HG03280 (cell line): ENCODE measurements at regions not wholly inside any gene's neighbourhood (a gene's known extent, or its start where the extent isn't known, plus 50 kb on each side); places are given as distances from the start of the nearest gene placed in this dataset.
"Not testable (repeated sequence)": the region's sequence is repeated elsewhere in the genome, so short reads cannot be mapped to it uniquely, and the experiment has no call there.

Experiments
- ATAC-seq: cut with Tn5 transposase; IDR thresholded peaks from one replicate; pipeline ENCODE4 v1.9.1; 2021; ENCODE audit warnings: mild to moderate bottlenecking, moderate library complexity; ENCODE audit not compliant: unreplicated experiment

- no peak for ATAC-seq
Observed at GRCh38 chr16:65716737-65717700, 595.2 kb upstream of the CDH11 start.

- no peak for ATAC-seq
Observed at GRCh38 chr16:65713181-65713808, 591.4 kb upstream of the CDH11 start.

GRCh38 chr16:65710107-65710506, 588.2 kb upstream of the CDH11 start:
- no peak for ATAC-seq

GRCh38 chr16:65704866-65705265, 583.0 kb upstream of the CDH11 start:
- no peak for ATAC-seq

- no peak for ATAC-seq
Observed at GRCh38 chr16:65702707-65703402, 581.0 kb upstream of the CDH11 start.

GRCh38 chr16:65700596-65700995, 578.7 kb upstream of the CDH11 start:
- ATAC-seq: no peak

GRCh38 chr16:65698791-65699321, 577.0 kb upstream of the CDH11 start:
- no peak for ATAC-seq

GRCh38 chr16:65697521-65697920, 575.7 kb upstream of the CDH11 start:
- ATAC-seq: no peak

- no peak for ATAC-seq
Observed at GRCh38 chr16:65697065-65697464, 575.2 kb upstream of the CDH11 start.

- not testable (repeated sequence) for ATAC-seq
Observed at GRCh38 chr16:65691846-65692245, 570.0 kb upstream of the CDH11 start.

- ATAC-seq: no peak
Observed at GRCh38 chr16:65689726-65690125, 567.9 kb upstream of the CDH11 start.

- no peak for ATAC-seq
Observed at GRCh38 chr16:65688301-65688700, 566.4 kb upstream of the CDH11 start.

- ATAC-seq: no peak
Observed at GRCh38 chr16:65684230-65684629, 562.4 kb upstream of the CDH11 start.

- no peak for ATAC-seq
Observed at GRCh38 chr16:65681406-65681805, 559.5 kb upstream of the CDH11 start.

- ATAC-seq: no peak
Observed at GRCh38 chr16:65679785-65680184, 557.9 kb upstream of the CDH11 start.

- ATAC-seq: no peak
Observed at GRCh38 chr16:65675161-65675560, 553.3 kb upstream of the CDH11 start.

- no peak for ATAC-seq
Observed at GRCh38 chr16:65672960-65673359, 551.1 kb upstream of the CDH11 start.

GRCh38 chr16:65671071-65671470, 549.2 kb upstream of the CDH11 start:
- no peak for ATAC-seq

- ATAC-seq: no peak
Observed at GRCh38 chr16:65668064-65668595, 546.3 kb upstream of the CDH11 start.

GRCh38 chr16:65667011-65667578, 545.2 kb upstream of the CDH11 start:
- ATAC-seq: no peak
